ENCODE measurements at regions not wholly inside any gene's neighbourhood (a gene's known extent, or its start where the extent isn't known, plus 50 kb on each side); places are given as distances from the start of the nearest gene placed in this dataset.

DNA sequence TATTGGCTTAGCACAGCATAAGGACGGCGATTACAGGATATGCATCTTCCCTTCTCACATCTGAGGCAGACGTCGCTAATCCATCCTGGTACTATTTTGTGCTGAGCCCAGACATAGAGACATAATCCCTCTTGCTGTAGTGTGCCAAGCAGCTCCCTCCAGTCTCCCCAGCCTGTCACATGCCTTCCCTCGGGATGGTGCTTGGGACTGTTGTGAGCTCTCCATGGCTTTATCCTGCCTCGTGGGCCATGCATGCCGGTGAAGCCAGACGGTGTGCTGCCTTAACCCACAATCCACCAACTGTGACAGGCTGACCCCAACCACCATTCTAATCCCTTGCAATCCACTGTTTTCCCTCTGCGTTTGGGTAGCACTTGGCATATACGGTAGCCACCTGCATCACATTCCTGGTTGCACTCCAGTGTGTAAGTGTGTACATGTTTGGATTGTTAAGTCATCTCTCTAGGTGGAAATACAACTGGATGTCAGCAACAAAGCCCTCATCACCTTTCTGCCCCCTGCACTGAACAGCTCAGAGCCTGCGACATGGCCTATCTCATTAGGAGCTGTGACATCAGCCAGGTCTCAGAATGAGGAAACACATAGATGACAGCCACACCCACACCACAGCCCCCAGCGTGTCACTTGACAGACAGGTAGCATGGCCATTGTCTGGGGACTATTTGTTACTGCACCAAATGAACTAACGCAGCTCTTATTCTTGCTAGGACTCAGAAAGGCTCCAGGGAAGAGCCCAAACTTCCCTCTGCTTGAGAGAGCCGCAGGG is 374.8 kb upstream of the CDH4 start:
- H3K18ac ChIP-seq (ENCODE audit: extremely low read depth, low read length), result no peak overlapping the region
- ChIA-PET POLR2A (ENCODE audit: partially characterized antibody) (no interaction called here), CTCF (ENCODE audit: partially characterized antibody) (interaction anchor here (1.4 kb wide), 1 partner anchor 666 kb away, joined by 3 read pairs; no protein-coding TSS in a partner anchor)
- no peak overlapping the region for H3K9ac ChIP-seq (replicated peaks in 1 of 4; ENCODE audit: extremely low read depth in 1 of 4, low read depth in 3 of 4, low read length in 3 of 4)
- no peaks in the 10 kb centered on the region for H3K9me3 ChIP-seq (ENCODE audit: insufficient read depth in 2 of 2, low read depth in 1 of 2, low read length in 1 of 2)
- no peak overlapping the region for H3K23ac ChIP-seq (ENCODE audit: insufficient read length)
- no peak overlapping the region for H2AFZ ChIP-seq (ENCODE audit: low read length)
- H2AK5ac ChIP-seq (ENCODE audit: low read depth, low read length), result no peak overlapping the region
- H4K8ac ChIP-seq (ENCODE audit: extremely low read depth, insufficient read depth, low read length), result no peak overlapping the region
- no peak overlapping the region for H3K4me3 ChIP-seq (ENCODE audit: extremely low read depth in 1 of 4, insufficient read depth in 2 of 4, low read depth in 3 of 4, low read length in 4 of 4)
- 88% methylated on average over 14 of the region's 14 CpGs; no CpG with 5 or more reads in 1 of the 2 experiments for WGBS, 2 experiments (ENCODE audit: extremely low coverage in 1 of 2, insufficient coverage in 1 of 2, insufficient read length in 1 of 2, insufficient replicate concordance in 2 of 2, low coverage in 1 of 2, low lambda C conversion rate in 2 of 2, missing lambda C conversion rate in 1 of 2)
- TF ChIP-seq CHD2 (IDR thresholded peaks at IDR 0.05; ENCODE audit: low read length) (no peak), TAF1 (IDR thresholded peaks at IDR 0.05; ENCODE audit: low read depth, low read length) (no peak), ASH2L (IDR thresholded peaks at IDR 0.05; ENCODE audit: low read length) (no peak), RAD21 (IDR thresholded peaks at IDR 0.05 in 1 of 2, conservative IDR thresholded peaks at IDR 0.05 in 1 of 2; ENCODE audit: low read depth in 2 of 2, low read length in 2 of 2) (no peak), EGR1 (IDR thresholded peaks at IDR 0.05; ENCODE audit: borderline replicate concordance, low read depth, low read length) (no peak), PHF8 (conservative IDR thresholded peaks at IDR 0.05; ENCODE audit: low read depth, low read length) (no peak), CTBP2 (IDR thresholded peaks at IDR 0.05; ENCODE audit: borderline replicate concordance, insufficient read depth, insufficient read length, low read length) (no peak), GABPA (IDR thresholded peaks at IDR 0.05; ENCODE audit: borderline replicate concordance, insufficient read depth, low read length) (no peak), RFX5 (IDR thresholded peaks at IDR 0.05; ENCODE audit: borderline replicate concordance, low read depth, low read length) (no peak), CBX8 (IDR thresholded peaks at IDR 0.05; ENCODE audit: borderline replicate concordance, low read depth, low read length) (no peak)
- TF ChIP-seq, protein P1, sequence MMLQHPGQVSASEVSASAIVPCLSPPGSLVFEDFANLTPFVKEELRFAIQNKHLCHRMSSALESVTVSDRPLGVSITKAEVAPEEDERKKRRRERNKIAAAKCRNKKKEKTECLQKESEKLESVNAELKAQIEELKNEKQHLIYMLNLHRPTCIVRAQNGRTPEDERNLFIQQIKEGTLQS (IDR thresholded peaks at IDR 0.05; ENCODE audit: insufficient read depth, low read depth, low read length), result no peak
- H3K14ac ChIP-seq (ENCODE audit: insufficient read length), result no peak overlapping the region
- no peaks in the 10 kb centered on the region; the same call in 1 of the 2 replicates for H3K23me2 ChIP-seq (ENCODE audit: low read depth, low read length)
- H2BK20ac ChIP-seq (ENCODE audit: low read length), result no peak overlapping the region
- H3K79me1 ChIP-seq (ENCODE audit: low read depth, low read length), result no peaks in the 10 kb centered on the region
- H4K20me1 ChIP-seq (replicated peaks in 1 of 2; ENCODE audit: control insufficient read depth in 1 of 2, insufficient read depth in 2 of 2, low read length in 2 of 2), result no peaks in the 10 kb centered on the region
- no peak overlapping the region for H3K4ac ChIP-seq (replicated peaks; ENCODE audit: insufficient read length, low read depth, low read length)
- H3K4me2 ChIP-seq (ENCODE audit: insufficient read depth in 1 of 2, low read depth in 2 of 2, low read length in 2 of 2), result no peak overlapping the region
- H4K5ac ChIP-seq (ENCODE audit: insufficient read length, low read depth, low read length), result no peak overlapping the region
- peaks cover 0 to 9% (median under 1%) of the 10 kb centered on the region in 4 experiments; a peak in 4 of 7 replicates for H3K27me3 ChIP-seq (replicated peaks in 1 of 4; ENCODE audit: control insufficient read depth in 3 of 4, extremely low read depth in 1 of 4, insufficient read depth in 3 of 4, low read length in 3 of 4)
- no peaks in the 10 kb centered on the region for H3K36me3 ChIP-seq (ENCODE audit: control insufficient read depth in 2 of 4, insufficient read depth in 4 of 4, low read length in 3 of 4)
- H3K27ac ChIP-seq (ENCODE audit: low read depth, low read length), result no peak overlapping the region
- H4K91ac ChIP-seq (replicated peaks; ENCODE audit: insufficient read length, low read length), result no peak overlapping the region
- FAIRE-seq, result no peak
- H2BK120ac ChIP-seq (replicated peaks; ENCODE audit: low read depth, low read length), result no peak overlapping the region
- H3K4me1 ChIP-seq (replicated peaks in 1 of 4; ENCODE audit: control insufficient read depth in 3 of 4, insufficient read depth in 4 of 4, low read length in 3 of 4), result no peaks in the 10 kb centered on the region
- no peak overlapping the region for H2BK5ac ChIP-seq (ENCODE audit: low read depth, low read length)
- no peak for DNase-seq (ENCODE audit: low read depth in 1 of 2, low spot score in 2 of 2)
- no peaks in the 10 kb centered on the region for H3K79me2 ChIP-seq (ENCODE audit: control insufficient read depth in 1 of 2, insufficient read depth in 2 of 2, low read length in 2 of 2)
- H2BK12ac ChIP-seq (ENCODE audit: low read depth, low read length), result no peak overlapping the region
- no peak overlapping the region for H2BK15ac ChIP-seq (ENCODE audit: low read length)
- H3K56ac ChIP-seq (replicated peaks; ENCODE audit: insufficient read length, low read depth, low read length), result no peak overlapping the region

All from H1 (cell line).